A549 (cell line): ENCODE measurements at regions not wholly inside any gene's neighbourhood (a gene's known extent, or its start where the extent isn't known, plus 50 kb on each side); places are given as distances from the start of the nearest gene placed in this dataset.
"Not testable (repeated sequence)": the region's sequence is repeated elsewhere in the genome, so short reads cannot be mapped to it uniquely, and the experiment has no call there.

Experiments used
- ATAC-seq, 2 experiments: fragments of 200-7000 bp in 1 of 2; fragments of >200 bp in 1 of 2; cut with Nextera tagmentation in 1 of 2; cut with Tn5 transposase in 1 of 2; 3 replicates each; pipeline versions ENCODE4 v1.8.0 to v1.9.1; 2018 to 2020; ENCODE audit warnings: mild to moderate bottlenecking in 1 of 2, moderate library complexity in 1 of 2
- CTCF ChIA-PET: fragments of 300-600 bp; sonication (Branson Sonifier 250); formaldehyde crosslinking; extraction: SDS; loops from one replicate; lab custom pipeline; 2021; ENCODE audit warnings: antibody characterized with exemption, inconsistent platforms; lab: Yijun Ruan, JAX
- POLR2A ChIA-PET: fragments of 350-600 bp; formaldehyde crosslinking; extraction: SDS; loops from one replicate; lab custom pipeline; 2021; ENCODE audit warnings: antibody characterized with exemption, inconsistent platforms; lab: Yijun Ruan, JAX
- DNase-seq, 2 experiments: peaks; one replicate each; pipeline versions ENCODE4 v3.0.0 to v3.0.0-alpha.2; 2011 to 2016; ENCODE audit warnings: low read depth in 1 of 2, low spot score in 1 of 2
- FAIRE-seq: peaks from 2 replicates; lab custom pipeline; 2011; peaks lifted over from hg19 to GRCh38; lab: Jason Lieb, UNC
- H3K27ac ChIP-seq, 2 experiments: fragments of >200 bp; sonication (Bioruptor Twin); formaldehyde crosslinking; 3 replicates each; pipeline ENCODE4 v1.5.1; 2016 to 2017
- H3K4me1 ChIP-seq: fragments of >200 bp; sonication (Bioruptor Twin); formaldehyde crosslinking; 3 replicates; pipeline ENCODE4 v1.6.1; 2016
- H3K4me2 ChIP-seq: fragments of >200 bp; sonication (Bioruptor Twin); formaldehyde crosslinking; 3 replicates; pipeline ENCODE4 v1.6.1; 2016
- H3K4me3 ChIP-seq: fragments of >200 bp; sonication (Bioruptor Twin); formaldehyde crosslinking; 3 replicates; pipeline ENCODE4 v1.5.1; 2016
- H3K9me3 ChIP-seq: fragments of >200 bp; sonication (Bioruptor Twin); formaldehyde crosslinking; 3 replicates; pipeline ENCODE4 v1.6.1; 2016
- BHLHE40 ChIP-seq: IDR thresholded peaks from 2 replicates; pipeline ENCODE4 v1.6.1; 2012; ENCODE audit warnings: low read depth, low read length, inconsistent platforms
- CHD2 ChIP-seq: fragments of 150-350 bp; IDR thresholded peaks from 2 replicates; pipeline ENCODE4 v1.6.1; 2014; ENCODE audit warnings: low read length; ENCODE audit not compliant: partially characterized antibody
- EHMT2 ChIP-seq: fragments of 200-600 bp; sonication (generic); IDR thresholded peaks from 2 replicates; pipeline ENCODE4 v1.6.1; 2016; ENCODE audit warnings: antibody characterized with exemption, low read depth, mild to moderate bottlenecking, moderate library complexity
- ELK1 ChIP-seq: fragments of 150-350 bp; IDR thresholded peaks from 2 replicates; pipeline ENCODE4 v1.6.1; 2014; ENCODE audit warnings: low read depth, mild to moderate bottlenecking, low read length
- EP300 ChIP-seq, 2 experiments: fragments of >200 bp; sonication (Bioruptor Twin); formaldehyde crosslinking; IDR thresholded peaks; 2 replicates in 1 of 2; 3 replicates in 1 of 2; pipeline ENCODE4 v1.6.1; 2016 to 2017
- ESRRA ChIP-seq: fragments of 150-350 bp; IDR thresholded peaks from 2 replicates; pipeline ENCODE4 v1.6.1; 2014; ENCODE audit warnings: mild to moderate bottlenecking, low read length, borderline replicate concordance
- HDAC2 ChIP-seq: fragments of 200-600 bp; sonication (generic); IDR thresholded peaks from 2 replicates; pipeline ENCODE4 v1.6.1; 2016
- JUNB ChIP-seq: fragments of >200 bp; sonication (Bioruptor Twin); formaldehyde crosslinking; IDR thresholded peaks from 2 replicates; pipeline ENCODE4 v1.6.1; 2016
- KDM1A ChIP-seq: fragments of 200-600 bp; sonication (generic); IDR thresholded peaks from 2 replicates; pipeline ENCODE4 v1.6.1; 2016; ENCODE audit warnings: low read depth, mild to moderate bottlenecking
- KDM5A ChIP-seq: fragments of 200-600 bp; sonication (generic); IDR thresholded peaks from 2 replicates; pipeline ENCODE4 v1.6.1; 2016; ENCODE audit warnings: antibody characterized with exemption, mild to moderate bottlenecking
- MAZ ChIP-seq: fragments of 150-350 bp; IDR thresholded peaks from 2 replicates; pipeline ENCODE4 v1.6.1; 2014; ENCODE audit warnings: antibody characterized with exemption, low read depth, low read length, borderline replicate concordance
- NFE2L2 ChIP-seq: fragments of 150-350 bp; conservative IDR thresholded peaks from 2 replicates; pipeline ENCODE4 v1.6.1; 2014; ENCODE audit warnings: low read length
- PHF8 ChIP-seq: fragments of 200-600 bp; sonication (generic); IDR thresholded peaks from 2 replicates; pipeline ENCODE4 v1.6.1; 2016; ENCODE audit warnings: low read depth, mild to moderate bottlenecking, antibody characterized with exemption, moderate library complexity, borderline replicate concordance
- POLR2A ChIP-seq: IDR thresholded peaks from 2 replicates; pipeline ENCODE4 v1.6.1; 2012; ENCODE audit warnings: mild to moderate bottlenecking, low read length
- POLR2AphosphoS2 ChIP-seq: conservative IDR thresholded peaks from 2 replicates; pipeline ENCODE4 v1.6.1; 2012; ENCODE audit warnings: low read length, improper control_type of control experiment, inconsistent platforms
- RCOR1 ChIP-seq: fragments of 150-350 bp; IDR thresholded peaks from 2 replicates; pipeline ENCODE4 v1.6.1; 2014; ENCODE audit warnings: antibody characterized with exemption, low read length, low read depth
- RFX5 ChIP-seq: fragments of 450-650 bp; IDR thresholded peaks from 2 replicates; pipeline ENCODE4 v1.7.1; 2014; ENCODE audit warnings: antibody characterized with exemption, mild to moderate bottlenecking, moderate library complexity
- SMC3 ChIP-seq: fragments of >200 bp; sonication (Bioruptor Twin); formaldehyde crosslinking; IDR thresholded peaks from 3 replicates; pipeline ENCODE4 v1.6.1; 2018; ENCODE audit warnings: inconsistent platforms
- TFCP2L1 ChIP-seq: fragments of 250-450 bp; sonication (Bioruptor Pico); IDR thresholded peaks from 2 replicates; pipeline ENCODE4 v1.5.0; 2021; ENCODE audit warnings: mild to moderate bottlenecking
- TP53 ChIP-seq: fragments of 250-450 bp; sonication (Bioruptor Pico); IDR thresholded peaks from 2 replicates; pipeline ENCODE4 v1.5.0; 2021; ENCODE audit warnings: mild to moderate bottlenecking, moderate library complexity
- USF2 ChIP-seq: fragments of 450-650 bp; IDR thresholded peaks from 2 replicates; pipeline ENCODE4 v1.6.1; 2014; ENCODE audit warnings: antibody characterized with exemption
- ZC3H11A ChIP-seq: fragments of 450-650 bp; IDR thresholded peaks from 2 replicates; pipeline ENCODE4 v1.6.1; 2014; ENCODE audit warnings: antibody characterized with exemption, mild to moderate bottlenecking
- ZNF302 ChIP-seq: fragments of 250-450 bp; sonication (Bioruptor Pico); IDR thresholded peaks from 2 replicates; pipeline ENCODE4 v1.9.0; 2021; ENCODE audit warnings: inconsistent platforms, mild to moderate bottlenecking, moderate library complexity
- WGBS: methylation state at CpG from one replicate; pipeline ENCODE4 v1.1.6; 2017; ENCODE audit errors: missing lambda C conversion rate; 5-methylcytosine and 5-hydroxymethylcytosine counted together
- TF ChIP-seq, protein P1 (sequence below): IDR thresholded peaks from 2 replicates; pipeline ENCODE4 v1.6.1; 2012
- TF ChIP-seq, protein P2 (sequence below): fragments of >200 bp; sonication (Bioruptor Twin); formaldehyde crosslinking; IDR thresholded peaks from 3 replicates; pipeline ENCODE4 v1.6.1; 2016
- TF ChIP-seq, protein P3 (sequence below): fragments of 200-600 bp; sonication (generic); IDR thresholded peaks from 2 replicates; pipeline ENCODE4 v1.6.1; 2016; ENCODE audit warnings: antibody characterized with exemption, mild to moderate bottlenecking, moderate library complexity
- TF ChIP-seq, protein P4 (sequence below): IDR thresholded peaks from 2 replicates; pipeline ENCODE4 v1.6.1; 2012

GRCh38 chr18:1542230-1542774, 637.6 kb downstream of the ADCYAP1 start (continued):
- TF ChIP-seq KDM5A (no peak), CHD2 (no peak)

DNA sequence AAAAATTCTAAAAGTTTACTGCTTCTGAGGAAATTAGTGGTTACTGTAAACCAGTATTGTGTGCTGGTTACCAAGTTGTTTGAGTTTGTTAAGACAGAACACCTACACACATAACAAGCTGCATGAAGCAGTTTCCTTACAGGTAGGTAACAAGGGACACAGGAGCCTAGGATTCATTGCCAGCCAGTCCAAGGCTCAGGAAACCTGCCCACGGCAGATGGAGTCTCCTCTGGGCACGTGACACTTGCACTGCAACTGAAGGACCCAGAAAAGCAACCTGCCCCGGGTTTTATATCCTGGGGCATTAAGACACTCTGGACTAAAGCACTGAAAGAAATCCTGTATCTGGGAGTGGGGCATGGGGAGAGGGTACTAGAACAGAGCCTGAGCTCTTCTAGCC, 639.3 kb downstream of the ADCYAP1 start:
- 0% methylated on average over 1 of the region's 3 CpGs for WGBS
- H3K4me3 ChIP-seq, result no peak overlapping the region
- no peak overlapping the region for H3K4me2 ChIP-seq
- H3K9me3 ChIP-seq, result no peaks in the 10 kb centered on the region
- FAIRE-seq (no peak), ATAC-seq (no peak), DNase-seq (no peak)
- TF ChIP-seq POLR2A (no peak), JUNB (no peak), RFX5 (no peak), ELK1 (no peak), HDAC2 (no peak), TP53 (CRISPR knock-in tag) (no peak), ZNF302 (CRISPR knock-in tag) (no peak), KDM1A (no peak), SMC3 (no peak), BHLHE40 (no peak), EHMT2 (no peak), TFCP2L1 (CRISPR knock-in tag) (no peak), EP300 (IDR thresholded peaks at IDR 0.05) (no peak), POLR2AphosphoS2 (no peak), ZC3H11A (no peak)
- TF ChIP-seq, protein P1, sequence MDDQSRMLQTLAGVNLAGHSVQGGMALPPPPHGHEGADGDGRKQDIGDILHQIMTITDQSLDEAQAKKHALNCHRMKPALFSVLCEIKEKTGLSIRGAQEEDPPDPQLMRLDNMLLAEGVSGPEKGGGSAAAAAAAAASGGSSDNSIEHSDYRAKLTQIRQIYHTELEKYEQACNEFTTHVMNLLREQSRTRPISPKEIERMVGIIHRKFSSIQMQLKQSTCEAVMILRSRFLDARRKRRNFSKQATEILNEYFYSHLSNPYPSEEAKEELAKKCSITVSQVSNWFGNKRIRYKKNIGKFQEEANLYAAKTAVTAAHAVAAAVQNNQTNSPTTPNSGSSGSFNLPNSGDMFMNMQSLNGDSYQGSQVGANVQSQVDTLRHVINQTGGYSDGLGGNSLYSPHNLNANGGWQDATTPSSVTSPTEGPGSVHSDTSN, result no peak
- TF ChIP-seq, protein P2, sequence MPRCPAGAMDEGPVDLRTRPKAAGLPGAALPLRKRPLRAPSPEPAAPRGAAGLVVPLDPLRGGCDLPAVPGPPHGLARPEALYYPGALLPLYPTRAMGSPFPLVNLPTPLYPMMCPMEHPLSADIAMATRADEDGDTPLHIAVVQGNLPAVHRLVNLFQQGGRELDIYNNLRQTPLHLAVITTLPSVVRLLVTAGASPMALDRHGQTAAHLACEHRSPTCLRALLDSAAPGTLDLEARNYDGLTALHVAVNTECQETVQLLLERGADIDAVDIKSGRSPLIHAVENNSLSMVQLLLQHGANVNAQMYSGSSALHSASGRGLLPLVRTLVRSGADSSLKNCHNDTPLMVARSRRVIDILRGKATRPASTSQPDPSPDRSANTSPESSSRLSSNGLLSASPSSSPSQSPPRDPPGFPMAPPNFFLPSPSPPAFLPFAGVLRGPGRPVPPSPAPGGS, result no peak
- ChIA-PET CTCF (no interaction called here), POLR2A (no interaction called here)
- no peaks in the 10 kb centered on the region for H3K4me1 ChIP-seq
- H3K27ac ChIP-seq, result no peak overlapping the region

DNA sequence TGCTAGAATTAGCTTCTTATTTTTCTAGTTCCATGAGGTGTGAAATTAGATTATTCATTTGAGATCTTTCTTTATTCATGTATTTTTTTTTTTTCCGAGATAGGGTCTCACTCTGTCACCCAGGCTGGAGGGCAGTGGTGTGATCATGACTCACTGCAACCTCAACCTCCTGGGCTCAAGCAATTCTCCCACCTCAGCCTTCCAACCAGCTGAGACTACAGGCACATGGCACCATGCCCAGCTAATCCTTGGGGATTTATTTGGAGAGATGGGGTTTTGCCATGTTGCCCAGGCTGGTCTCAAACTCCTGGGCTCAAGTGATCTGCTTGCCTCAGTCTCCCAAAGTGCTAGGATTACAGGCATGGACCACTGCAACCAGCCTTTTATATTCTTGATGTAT, 653.0 kb downstream of the ADCYAP1 start:
- H3K4me2 ChIP-seq, H3K4me1 ChIP-seq, ATAC-seq, H3K9me3 ChIP-seq, CTCF ChIA-PET, FAIRE-seq, DNase-seq, H3K27ac ChIP-seq, POLR2A ChIA-PET, H3K4me3 ChIP-seq: not testable (repeated sequence)
- 7% methylated on average over 1 of the region's 1 CpG for WGBS

GRCh38 chr18:1559563-1559962, 654.9 kb downstream of the ADCYAP1 start:
- Histone ChIP-seq H3K4me3 (no peak overlapping the region), H3K4me2 (no peak overlapping the region), H3K9me3 (no peaks in the 10 kb centered on the region), H3K4me1 (no peaks in the 10 kb centered on the region), H3K27ac (no peak overlapping the region)
- ChIA-PET POLR2A (no interaction called here), CTCF (interaction anchor here (1.4 to 1.6 kb wide), 2 partner anchors 11 to 26 kb away, joined by 3 read pairs; no protein-coding TSS in a partner anchor)
- FAIRE-seq (no peak), ATAC-seq (no peak), DNase-seq (no peak)
- WGBS, result 0% methylated on average over 2 of the region's 3 CpGs
- no peak for TF ChIP-seq ESRRA
- TF ChIP-seq NFE2L2, result no peak
- TF ChIP-seq USF2, result no peak
- no peak for TF ChIP-seq RCOR1
- no peak for TF ChIP-seq KDM5A
- TF ChIP-seq, protein P3, sequence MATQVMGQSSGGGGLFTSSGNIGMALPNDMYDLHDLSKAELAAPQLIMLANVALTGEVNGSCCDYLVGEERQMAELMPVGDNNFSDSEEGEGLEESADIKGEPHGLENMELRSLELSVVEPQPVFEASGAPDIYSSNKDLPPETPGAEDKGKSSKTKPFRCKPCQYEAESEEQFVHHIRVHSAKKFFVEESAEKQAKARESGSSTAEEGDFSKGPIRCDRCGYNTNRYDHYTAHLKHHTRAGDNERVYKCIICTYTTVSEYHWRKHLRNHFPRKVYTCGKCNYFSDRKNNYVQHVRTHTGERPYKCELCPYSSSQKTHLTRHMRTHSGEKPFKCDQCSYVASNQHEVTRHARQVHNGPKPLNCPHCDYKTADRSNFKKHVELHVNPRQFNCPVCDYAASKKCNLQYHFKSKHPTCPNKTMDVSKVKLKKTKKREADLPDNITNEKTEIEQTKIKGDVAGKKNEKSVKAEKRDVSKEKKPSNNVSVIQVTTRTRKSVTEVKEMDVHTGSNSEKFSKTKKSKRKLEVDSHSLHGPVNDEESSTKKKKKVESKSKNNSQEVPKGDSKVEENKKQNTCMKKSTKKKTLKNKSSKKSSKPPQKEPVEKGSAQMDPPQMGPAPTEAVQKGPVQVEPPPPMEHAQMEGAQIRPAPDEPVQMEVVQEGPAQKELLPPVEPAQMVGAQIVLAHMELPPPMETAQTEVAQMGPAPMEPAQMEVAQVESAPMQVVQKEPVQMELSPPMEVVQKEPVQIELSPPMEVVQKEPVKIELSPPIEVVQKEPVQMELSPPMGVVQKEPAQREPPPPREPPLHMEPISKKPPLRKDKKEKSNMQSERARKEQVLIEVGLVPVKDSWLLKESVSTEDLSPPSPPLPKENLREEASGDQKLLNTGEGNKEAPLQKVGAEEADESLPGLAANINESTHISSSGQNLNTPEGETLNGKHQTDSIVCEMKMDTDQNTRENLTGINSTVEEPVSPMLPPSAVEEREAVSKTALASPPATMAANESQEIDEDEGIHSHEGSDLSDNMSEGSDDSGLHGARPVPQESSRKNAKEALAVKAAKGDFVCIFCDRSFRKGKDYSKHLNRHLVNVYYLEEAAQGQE, result no peak
- TF ChIP-seq MAZ, result no peak
- TF ChIP-seq KDM1A, result no peak
- TF ChIP-seq POLR2A, result no peak
- no peak for TF ChIP-seq RFX5
- TF ChIP-seq PHF8, result no peak
- TF ChIP-seq, protein P4, sequence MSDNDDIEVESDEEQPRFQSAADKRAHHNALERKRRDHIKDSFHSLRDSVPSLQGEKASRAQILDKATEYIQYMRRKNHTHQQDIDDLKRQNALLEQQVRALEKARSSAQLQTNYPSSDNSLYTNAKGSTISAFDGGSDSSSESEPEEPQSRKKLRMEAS, result no peak
